ENCODE measurements at regions not wholly inside any gene's neighbourhood (a gene's known extent, or its start where the extent isn't known, plus 50 kb on each side); places are given as distances from the start of the nearest gene placed in this dataset.

GRCh38 chr2:75764611-75765010, 53.9 kb upstream of the GCFC2 start (continued):
- TF ChIP-seq BCL6B (tag by site-specific recombination; IDR thresholded peaks at IDR 0.05) (no peak), ZNF404 (tag by site-specific recombination; IDR thresholded peaks at IDR 0.05) (no peak), KLF16 (tag by site-specific recombination; IDR thresholded peaks at IDR 0.05) (no peak), ZNF521 (tag by site-specific recombination; IDR thresholded peaks at IDR 0.05) (no peak), PRDM1 (tag by site-specific recombination; IDR thresholded peaks at IDR 0.05) (no peak), ZNF768 (tag by site-specific recombination; IDR thresholded peaks at IDR 0.05) (no peak), ZNF692 (tag by site-specific recombination; IDR thresholded peaks at IDR 0.05) (no peak), SP3 (tag by site-specific recombination; IDR thresholded peaks at IDR 0.05) (no peak), ZNF837 (tag by site-specific recombination; IDR thresholded peaks at IDR 0.05) (no peak)

All from HEK293 (cell line).